NCI-H2171 (cell line): ENCODE measurements at regions not wholly inside any gene's neighbourhood (a gene's known extent, or its start where the extent isn't known, plus 50 kb on each side); places are given as distances from the start of the nearest gene placed in this dataset.
"Not testable (repeated sequence)": the region's sequence is repeated elsewhere in the genome, so short reads cannot be mapped to it uniquely, and the experiment has no call there.

Experiments
- DNase-seq: peaks from one replicate; lab custom pipeline; 2025; lab: John Stamatoyannopoulos, UW

DNA sequence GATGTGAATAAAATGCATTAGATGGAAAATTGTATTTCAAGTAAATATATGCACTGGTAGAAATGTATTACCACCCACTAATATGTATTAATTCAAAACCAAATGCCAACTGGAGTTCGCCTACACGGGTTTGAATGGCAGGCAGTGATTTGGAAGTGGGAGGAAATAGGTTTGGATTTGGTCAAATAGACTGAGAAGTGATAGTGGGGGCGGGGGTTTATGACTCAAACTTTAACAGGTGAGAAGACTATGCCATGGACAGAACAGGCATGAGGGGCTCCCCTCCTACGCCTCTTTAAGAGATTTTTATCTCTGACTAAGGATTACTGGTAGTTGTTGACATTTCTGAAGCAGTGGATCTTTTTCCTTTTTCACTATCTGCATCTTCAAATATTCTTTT lies 677.8 kb downstream of the NTRK3 start:
- no peak for DNase-seq

DNA sequence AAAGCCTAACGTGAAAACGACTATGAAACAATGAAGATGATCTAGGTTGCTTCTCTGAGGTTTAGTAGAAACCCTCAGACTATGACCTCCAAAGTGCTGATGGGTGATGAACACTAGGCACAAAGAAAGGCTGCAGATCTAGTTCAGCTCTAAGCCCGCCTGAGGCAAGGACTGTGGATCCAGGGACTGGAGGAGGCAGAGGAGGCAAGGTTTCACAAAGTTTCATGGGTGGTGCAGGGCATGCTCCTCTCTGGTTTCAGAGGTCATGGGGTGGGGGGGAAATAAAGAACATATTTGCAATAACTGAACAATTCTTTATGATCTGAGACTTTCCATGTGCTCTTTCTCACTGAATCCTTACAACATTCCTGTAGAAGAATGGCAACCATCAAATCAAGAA lies 679.2 kb downstream of the NTRK3 start:
- no peak for DNase-seq

DNA sequence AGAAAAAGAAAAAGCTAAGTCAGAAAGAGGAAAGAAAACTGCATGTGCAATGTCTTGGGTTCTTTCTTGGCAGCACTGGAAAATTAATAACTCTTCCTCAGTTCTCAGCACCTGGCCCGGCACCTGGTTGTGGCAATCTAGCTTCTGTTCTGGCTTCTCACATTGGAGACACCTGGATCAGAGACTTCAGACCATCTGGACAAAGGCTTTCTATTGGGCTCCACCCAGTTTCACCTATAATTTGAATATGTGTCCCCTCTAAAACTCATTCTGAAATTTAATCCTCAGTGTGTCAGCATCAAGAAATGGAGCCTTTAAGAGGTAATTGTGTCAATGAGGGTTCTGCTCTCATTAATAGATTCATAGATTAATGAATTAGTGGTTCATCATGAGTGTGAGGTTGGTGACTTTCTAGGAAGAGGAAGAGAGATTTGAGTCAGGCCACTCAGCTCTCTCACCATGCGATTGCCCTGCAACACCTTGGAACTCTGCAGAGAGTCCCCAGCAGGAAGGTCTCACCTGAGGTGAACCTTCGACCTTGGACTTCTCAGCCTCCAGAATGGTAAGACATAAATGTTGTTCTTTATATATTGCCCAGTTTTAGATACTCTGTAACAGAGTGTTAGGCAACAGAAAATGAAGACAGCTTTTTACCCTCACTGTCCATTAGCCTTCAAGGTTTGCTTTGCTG lies 679.9 kb downstream of the NTRK3 start:
- DNase-seq: peak; percentile 21

DNA sequence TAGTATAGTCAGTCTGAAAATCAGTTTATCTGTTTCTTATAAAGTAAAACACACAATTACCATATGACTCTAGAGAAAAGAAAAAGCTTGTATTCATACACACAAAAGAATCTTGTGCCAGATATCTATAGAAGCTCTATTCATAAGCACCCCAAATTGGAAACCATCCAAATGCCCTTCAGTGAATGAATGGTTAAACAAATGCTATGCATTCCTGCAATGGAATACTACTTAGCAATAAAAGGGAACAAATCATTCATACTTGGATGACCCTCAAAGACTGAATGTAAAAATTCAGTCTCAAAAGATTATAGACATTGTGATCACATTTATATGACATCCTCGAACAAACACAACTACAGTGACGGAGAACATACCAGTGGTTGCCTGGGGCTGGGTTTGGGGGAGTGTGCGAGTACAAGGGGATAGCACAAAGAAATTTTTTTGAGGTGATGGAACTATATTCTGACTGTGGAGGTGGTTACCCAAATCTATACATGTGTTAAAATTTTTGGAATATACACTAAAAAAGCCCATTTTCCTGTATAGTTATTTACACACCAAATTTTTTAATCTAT lies 680.6 kb downstream of the NTRK3 start:
- no peak for DNase-seq

DNA sequence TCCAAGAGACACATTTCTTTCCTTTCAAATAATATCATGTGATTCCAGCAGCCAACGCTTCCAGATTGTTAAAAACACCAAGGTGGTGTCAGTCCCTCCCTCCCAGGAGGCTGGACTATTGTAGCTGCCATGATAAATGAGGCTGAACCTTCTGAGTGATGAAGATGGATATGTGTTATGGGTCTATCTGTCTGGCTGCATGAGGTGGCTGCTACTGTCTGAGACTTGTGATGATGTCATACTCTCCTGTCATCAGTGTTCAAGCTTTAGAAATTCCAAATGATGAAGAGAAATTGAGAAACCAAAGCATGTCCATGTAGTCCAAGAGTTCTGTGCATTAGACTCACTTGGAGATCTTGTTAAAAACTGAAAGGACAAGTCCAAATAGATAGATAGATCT lies 683.0 kb downstream of the NTRK3 start:
- DNase-seq: no peak

DNA sequence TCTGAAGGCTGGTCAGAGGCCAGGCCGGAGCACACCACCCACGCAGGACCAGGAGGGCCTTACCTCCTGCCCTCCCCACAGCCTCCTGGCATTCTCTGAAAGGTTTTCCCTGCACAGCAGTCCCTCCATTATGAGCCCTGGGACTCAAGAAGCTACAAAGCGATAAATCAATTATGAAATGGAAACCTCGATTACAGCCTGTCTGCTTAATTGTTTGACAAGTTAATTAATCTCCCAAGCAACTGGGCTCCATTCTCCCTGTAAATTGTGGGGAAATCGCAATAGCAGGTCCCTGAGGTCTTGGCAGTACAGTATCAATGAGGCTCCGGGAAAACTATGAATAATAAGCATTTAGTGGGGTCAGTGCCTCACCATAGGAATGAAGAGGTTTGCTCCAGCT lies 683.5 kb downstream of the NTRK3 start:
- DNase-seq: no peak

DNA sequence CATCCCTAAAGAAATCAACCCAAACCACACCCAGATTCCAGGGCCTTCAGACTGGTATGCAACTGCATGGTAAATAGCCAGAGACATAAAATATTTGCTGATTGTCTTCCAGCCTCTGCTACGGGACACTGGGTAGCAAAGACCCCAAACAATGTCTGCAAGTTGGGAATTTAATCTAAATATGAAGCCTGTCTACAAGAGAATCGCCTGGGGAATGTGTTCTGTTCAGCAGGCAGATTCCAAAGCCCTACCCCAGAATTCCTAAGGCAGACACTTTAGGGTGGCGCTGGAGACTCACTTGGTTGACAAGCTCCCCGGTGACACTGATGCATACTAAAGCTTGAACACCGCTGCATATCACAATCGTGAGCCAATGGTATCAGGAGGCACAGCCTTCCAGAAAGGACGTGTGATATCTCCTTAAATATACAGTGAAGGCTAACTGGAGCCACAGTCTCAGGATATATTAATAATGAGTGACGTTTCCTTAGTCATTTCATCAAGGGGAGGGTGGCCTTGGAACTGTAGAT lies 684.1 kb downstream of the NTRK3 start:
- no peak for DNase-seq

DNA sequence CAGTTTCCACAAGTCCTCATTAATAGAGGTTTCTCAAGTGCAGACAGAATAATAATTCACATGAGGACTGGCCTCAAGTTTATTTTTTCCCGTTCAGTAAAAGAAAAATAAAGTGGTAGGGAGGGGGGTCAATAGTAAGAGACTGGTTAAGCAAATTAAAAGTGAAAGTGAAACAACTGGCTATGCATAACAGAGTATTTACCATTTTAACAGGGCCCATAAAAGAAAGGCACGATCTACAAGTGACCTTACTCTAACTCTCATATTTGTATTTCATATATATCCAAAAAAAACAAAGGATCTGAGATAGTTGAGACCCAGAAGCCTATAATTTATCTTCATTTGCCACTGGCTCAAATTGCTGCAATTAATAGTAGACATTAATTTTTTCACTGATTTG lies 686.3 kb downstream of the NTRK3 start:
- no peak for DNase-seq

DNA sequence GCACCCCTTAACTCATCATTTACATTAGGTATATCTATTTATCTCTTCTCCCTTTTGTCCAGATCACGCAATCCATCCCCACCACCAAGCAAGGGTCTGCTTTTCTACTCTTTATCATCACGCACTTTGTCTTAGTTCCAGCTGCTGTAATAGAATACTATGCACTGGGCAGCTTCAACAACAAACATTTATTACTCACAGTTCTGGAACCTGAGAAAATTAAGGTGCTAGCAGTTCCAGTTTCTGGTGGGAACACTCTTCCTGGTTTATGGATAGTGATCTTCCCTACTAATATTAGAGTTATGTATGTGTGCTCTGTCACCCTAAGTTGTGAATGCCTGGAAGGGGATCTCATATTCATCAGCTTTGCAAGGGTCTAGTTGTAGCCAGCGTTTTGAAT lies 687.0 kb downstream of the NTRK3 start:
- no peak for DNase-seq

DNA sequence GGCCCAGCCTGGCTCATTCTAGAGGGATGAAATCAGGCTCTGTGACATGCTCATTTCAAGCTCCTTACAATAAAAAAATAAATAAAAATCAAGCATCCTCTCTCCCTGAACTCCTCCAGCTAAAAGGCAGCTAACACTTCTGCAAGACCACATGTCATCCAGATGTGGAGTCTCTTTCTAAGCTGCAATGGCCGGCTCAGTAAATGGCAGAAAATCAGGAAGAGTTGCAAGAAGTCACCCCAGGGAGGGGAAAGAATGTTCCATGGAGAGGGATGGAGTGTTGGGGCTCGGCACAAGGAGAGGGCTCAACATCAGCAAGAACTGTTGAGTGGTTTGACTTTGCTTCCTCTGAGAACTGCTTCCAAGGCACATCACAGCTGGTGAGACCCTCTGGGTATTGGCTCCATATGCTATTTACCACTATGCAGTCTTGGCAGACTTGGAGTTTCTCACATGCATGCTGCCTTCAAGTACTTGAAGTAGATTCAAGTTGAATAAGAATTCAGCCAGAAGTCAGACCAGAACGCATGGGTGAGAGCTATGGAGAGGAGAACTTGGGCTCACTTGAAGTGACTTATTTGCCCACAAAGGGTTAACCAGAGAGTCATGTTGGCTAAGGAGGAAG lies 689.0 kb downstream of the NTRK3 start:
- no peak for DNase-seq

DNA sequence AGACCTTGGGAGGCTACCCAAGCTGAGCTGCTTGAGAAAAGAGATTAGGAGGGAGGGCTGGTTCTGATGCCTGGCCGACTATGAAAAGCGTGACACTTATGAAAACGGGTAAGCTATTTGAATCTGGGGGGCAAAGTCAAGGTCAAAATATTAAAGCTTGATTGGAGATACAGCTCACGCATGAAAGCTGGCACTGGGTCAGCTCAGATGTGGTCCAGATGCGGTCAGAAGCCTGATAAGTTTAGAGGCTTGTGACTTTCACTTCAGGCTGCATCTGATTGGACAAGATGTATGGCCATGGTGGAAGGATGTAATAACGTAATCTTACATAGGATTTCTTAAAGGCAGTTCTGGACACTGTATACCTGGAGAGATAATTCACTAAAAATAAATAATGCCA lies 690.3 kb downstream of the NTRK3 start:
- no peak for DNase-seq

DNA sequence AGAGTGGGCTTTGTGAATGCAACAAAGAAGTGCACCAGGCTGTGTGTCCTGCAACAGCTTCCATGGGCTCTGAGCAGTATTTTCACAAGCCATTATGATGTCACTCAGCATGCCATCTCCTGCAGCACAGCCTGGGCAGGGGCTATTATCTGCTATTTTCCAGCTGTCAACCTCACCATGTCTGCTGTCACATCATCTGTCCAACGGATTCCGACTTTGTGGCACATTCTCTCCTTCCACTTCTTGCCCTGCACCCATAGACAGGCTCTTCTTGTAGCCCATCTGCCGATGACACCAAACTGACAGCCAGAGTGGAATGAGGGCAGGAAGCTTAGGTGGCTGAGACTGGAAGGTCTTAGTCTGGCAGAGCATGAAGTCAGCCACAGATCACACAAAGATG lies 691.9 kb downstream of the NTRK3 start:
- no peak for DNase-seq

DNA sequence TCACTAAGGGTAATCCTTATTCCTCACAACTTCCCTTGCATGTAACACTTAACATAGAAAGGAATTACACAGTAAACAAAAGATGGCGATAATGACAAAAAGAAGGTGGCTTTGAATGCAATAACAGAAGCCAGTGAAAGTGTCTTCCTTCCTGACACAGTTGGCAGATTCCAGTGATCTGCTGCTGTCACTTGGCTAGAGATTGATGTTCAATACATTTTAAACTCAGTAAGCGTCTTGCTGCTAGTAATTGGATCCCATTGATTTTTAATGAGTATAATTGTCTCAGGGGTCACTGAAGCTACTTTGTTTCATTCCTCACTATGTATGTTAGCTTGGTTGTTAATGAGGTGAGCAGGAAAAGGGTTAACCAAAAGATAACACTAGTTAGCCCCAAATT lies 692.7 kb downstream of the NTRK3 start:
- DNase-seq: no peak

DNA sequence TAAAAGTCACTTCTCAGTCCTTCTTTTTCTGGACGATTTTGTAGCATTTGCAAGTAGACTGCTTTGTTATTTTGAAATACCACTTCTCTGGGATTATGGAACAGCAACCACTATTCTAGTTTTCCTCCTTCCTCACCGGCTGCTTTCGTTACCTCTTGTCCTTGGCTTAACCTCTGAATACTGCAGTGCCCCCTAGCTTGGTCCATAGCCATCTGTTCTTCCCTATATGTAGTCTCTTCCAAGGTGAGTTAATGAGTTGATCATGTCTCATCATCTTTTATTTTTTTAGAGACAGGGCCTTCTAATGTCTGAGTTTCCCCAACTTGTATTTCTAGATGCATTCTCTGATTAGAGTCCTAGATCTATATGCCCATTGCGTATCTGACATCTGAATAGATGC lies 694.3 kb downstream of the NTRK3 start:
- DNase-seq: no peak

DNA sequence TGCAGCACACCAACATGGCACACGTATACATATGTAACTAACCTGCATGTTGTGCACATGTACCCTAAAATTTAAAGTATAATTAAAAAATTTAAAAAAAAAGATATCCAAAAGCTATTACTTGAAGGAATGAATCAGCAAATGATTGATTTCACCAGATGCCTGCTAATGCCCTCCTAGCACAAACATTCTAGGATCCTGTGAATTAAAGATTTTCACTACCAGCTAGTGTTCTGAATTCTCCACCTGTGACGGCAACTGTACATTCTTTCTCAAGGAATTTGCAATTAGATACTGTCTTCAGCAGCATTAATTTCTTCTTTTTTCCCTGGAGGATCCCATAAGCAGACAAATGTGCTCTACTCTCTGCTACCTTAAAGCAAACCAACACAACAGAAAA lies 694.9 kb downstream of the NTRK3 start:
- no peak for DNase-seq

DNA sequence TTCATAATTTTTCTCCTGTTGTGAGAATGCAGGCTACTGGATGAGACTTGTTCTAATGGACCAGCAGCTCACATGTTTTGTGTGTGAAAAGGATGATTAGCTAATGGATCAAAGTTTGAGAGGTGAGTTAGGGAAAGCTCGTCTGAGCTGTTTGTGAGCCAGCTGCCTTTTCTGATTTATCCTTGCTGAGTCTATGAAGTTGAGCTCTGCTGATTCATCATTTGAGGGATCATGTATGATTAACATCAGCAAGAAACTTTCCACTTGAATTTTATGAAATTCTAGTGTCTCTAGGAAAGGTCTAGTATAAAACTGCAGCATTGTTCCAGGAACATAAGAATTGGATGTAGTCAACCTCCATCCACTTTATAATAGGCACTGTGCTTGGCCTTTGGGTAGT lies 698.7 kb downstream of the NTRK3 start:
- no peak for DNase-seq

DNA sequence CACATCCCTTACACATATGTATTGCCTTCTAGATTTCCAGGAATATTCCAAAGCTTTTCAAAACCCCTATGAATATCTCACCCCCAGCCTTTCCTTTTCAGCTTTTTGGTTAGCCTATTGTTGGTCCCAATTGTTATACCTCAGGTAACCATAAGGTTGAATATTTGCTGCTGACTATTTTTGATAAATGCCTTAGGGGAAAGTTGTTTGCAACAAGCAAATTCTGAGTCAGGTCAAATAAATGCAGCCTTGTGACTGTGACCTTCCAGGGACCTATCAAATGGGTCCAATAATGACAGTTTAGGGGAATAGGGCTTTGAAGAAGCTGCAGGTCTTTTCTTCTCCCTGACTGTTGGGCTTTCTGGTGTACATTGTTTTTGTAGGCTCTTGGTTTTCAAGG lies 699.7 kb downstream of the NTRK3 start:
- DNase-seq: no peak

DNA sequence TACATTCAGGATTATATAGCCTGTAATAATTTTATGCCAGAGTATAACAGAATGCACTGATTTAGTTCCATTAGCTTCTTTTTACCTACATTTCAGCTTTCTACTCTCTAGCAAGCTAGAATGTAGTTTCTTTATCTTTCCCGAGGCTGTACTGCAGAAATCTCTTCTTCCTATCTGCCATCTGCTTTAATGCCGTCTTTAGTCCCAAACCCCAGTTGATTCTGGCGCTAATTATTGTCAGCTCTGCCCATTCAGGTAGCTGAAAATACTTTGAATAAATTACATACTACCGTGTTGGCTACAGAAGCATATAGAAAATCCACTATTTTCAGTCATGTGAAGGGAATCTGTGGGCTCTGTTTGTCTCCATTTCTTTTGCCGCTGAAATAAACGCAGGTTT lies 706.7 kb downstream of the NTRK3 start:
- DNase-seq: no peak

DNA sequence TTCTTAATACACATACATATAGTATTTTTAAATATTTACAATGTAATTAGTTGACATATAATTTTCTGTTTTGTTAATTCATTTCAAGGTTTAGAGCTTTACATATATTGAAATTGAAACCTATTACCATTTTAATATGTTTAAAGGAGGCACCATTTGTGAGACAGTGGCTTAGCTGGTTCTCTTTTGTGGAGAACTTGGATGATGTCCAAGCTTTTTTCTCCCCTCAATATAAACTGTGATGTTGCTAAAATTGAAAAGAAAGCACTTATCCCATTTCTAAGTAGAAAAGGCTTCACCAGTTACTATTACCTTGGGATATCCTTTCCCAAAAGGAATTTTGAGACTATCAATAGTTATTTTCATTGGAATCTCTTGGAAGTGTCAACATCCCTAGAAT lies 707.2 kb downstream of the NTRK3 start:
- no peak for DNase-seq

DNA sequence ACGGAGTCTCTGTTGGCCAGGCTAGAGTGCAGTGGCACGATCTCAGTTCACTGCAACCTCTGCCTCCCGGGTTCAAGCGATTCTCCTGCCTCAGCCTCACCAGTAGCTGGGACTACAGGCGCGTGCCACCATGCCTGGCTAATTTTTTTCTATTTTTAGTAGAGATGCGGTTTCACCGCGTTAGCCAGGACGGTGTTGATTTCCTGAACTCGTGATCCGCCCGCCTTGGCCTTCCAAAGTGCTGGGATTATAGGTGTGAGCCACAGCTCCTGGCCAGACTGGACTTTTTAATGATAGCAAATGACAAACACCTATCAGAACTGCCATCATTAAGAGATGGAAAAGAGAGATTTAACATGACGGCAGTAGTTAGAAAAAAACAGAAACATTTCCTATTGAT lies 707.9 kb downstream of the NTRK3 start:
- not testable (repeated sequence) for DNase-seq

DNA sequence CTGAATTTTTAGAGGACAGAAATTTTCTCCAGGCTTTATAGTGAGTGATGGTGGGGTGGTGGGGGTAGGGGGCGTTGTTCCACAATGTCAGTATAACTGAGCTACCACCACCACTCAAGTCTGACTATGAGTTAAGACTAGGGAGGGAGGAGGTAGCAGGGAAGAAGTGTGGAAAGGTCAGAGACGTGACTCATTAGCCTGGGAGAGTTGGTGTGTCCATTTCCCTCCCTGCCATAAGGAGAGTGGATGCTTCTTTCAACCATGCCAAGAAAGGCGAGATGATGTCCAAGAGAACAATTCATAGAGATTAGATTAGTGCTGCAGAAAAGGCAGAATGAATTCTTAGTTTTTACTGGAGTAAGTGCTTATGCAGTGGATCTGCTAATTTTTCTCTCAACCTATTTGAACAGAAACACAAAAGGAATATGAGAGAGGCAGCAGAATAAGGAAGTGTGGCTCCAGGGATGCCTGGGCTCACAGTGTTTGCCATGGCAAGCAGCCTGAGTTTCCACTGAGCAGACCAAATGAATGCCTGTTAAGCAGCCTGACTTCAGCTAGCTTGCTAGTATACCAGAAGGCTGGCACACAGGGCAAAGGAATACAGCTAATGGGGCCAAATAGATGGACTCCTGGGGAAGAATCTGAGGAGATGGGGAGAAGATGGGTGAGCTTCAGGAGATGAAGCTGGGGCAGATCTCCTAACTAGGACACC lies 708.9 kb downstream of the NTRK3 start:
- DNase-seq: no peak

DNA sequence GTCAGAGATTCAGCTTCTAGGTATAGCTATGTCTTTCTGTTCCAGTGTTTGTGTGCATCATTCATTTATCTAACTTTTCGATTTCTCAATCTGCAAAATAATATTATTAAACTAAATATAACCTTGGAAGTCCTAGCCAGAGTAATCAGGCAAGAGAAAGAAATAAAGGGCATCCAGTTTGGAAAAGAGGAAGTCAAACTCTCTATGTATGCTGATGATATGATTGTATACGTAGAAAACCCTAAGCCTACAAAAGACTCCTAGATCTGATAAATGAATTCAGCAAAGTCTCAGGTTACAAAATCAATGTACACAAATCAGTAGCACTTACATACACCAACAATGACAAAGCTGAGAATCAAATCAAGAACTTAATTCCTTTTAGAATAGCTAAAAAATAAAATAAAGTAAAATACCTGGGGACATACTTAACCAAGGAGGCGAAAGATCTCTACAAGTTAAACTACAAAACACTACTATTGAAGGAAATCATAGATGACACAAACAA lies 718.2 kb downstream of the NTRK3 start:
- DNase-seq: no peak

DNA sequence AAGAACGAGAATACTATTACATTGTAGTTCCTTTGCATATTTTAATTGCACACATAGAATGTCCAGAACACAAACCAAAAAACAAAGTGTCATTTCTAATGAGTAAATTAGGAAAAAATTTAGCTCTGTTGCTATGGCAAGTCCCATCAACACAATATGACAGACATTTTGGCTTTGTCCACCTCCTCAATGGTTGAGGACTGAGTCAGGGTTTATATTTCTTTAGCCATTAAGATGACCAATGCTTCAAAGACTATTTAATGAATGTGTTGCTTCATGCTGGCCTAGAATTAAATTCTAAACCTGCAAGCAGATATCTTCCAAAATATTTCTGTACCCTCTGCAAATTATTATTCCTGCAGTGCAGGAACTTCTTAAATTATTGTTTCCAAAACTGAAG lies 719.2 kb downstream of the NTRK3 start:
- DNase-seq: no peak
